Muscle of arm (tissue), 1 donor: ENCODE measurements at regions not wholly inside any gene's neighbourhood (a gene's known extent, or its start where the extent isn't known, plus 50 kb on each side); places are given as distances from the start of the nearest gene placed in this dataset.

ENCODE experiments used
- DNase-seq: peaks from one replicate; pipeline ENCODE4 v3.0.0-alpha.2; 2013

GRCh38 chr11:80519596-80520506, 1079.0 kb upstream of the TENM4 start:
- no peak for DNase-seq

DNA sequence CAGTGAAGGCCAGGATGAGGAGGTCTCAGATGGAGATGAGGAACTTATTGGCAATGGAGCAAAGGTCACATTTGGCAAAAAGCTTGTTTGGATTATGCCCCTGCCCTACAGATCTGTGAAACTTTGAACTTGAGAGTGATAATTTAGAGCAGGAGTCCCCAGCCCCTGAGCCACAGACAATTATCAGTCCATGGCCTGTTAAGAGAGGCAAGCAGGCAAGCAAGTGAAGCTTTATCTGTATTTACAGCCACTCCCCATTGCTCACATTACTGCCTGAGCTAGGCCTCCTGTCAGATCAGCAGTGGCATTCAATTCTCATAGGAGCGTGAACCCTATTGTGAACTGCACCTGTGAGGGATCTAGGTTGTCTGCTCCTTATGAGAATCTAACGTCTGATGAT, 1076.9 kb upstream of the TENM4 start:
- DNase-seq: no peak

DNA sequence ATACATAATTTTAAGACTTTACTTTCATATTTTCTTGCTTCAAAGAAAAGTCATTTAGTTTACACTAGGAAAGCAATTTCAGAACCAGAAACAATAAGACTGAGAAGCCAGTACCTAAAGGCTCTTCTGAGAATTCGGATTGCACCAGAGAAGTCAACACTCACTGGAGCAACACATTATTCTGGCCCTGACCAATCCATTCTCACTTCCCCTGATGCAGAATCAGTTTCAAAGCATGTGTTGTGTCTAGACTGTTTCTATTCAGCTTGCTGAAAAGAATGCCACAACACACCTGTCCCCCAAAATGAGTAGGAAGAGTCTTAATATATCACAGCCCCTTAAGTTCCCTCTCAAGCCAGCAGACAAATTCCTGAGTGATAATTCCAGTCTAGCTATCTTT, 1074.3 kb upstream of the TENM4 start:
- no peak for DNase-seq

DNA sequence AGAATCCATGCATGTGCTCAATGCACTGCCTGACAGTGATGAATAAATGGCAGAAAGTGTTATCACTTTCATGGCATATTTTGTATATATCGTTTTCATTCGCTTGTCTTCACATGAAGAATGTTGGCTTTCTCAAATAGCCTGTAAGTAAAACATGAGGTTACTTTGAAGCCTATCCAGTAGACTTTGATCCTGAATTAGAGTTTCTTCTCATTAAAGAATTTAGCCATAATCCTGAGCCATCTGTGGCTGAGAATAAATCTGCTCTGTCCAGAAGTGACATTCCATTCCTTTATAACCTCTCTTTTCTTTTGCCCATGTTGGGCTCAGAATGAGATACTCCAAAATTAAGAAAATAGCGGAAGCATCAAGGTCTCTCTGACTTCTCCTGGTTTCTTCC, 1071.7 kb upstream of the TENM4 start:
- DNase-seq: no peak

DNA sequence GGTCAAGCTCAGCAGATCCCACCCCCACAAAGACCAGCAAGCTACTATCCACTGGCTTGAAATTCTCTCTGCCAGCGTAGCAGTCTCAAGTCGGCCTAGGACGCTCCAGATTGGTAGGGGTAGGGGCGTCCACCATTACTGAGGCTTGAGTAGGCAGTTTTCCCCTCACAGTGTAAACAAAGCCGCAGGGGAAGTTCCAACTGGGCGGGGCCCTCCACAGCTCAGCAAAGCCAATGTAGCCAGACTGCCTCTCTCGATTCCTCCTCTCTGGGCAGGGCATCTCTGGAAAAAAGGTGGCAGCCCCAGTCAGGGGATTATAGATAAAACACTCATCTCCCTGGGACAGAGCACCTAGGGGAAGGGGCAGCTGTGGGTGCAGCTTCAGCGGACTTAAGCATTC, 1064.9 kb upstream of the TENM4 start:
- no peak for DNase-seq

DNA sequence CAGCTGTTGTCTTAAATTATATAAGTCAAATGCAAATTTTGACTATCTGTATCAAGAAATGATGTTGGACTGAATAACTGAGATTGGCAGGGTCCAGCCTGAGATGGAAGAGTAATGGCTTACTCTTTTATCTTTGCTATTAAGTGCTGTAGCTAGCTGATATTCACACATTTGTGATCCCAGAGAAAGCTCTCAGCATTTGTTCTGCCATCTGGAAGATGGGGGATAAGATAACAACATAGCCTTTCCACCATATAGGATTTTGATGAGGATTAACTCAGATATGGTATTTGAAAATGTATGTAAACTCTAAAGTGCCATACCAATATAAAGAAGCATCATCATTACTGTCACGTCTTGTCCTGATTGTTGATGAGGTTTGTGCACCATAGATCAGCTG, 1063.2 kb upstream of the TENM4 start:
- DNase-seq: no peak

GRCh38 chr11:80502511-80502910, 1061.7 kb upstream of the TENM4 start:
- no peak for DNase-seq

DNA sequence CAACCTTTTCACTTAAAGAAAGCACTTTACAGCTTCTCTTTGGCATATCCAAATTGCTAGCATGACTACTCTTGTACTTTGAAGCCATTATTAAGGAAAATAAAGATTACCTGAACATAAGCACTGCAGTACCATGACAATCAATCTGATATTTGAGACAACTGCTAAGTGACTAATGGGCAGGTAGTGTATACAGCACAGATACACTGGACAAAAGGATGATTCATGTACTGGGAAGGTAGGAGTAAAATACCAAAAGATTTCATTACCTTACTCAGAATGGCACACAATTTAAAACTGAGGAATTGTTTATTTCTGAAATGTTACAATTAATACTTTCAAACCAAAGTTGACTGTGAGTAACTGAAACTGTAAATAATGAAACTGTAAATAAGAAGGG, 1054.3 kb upstream of the TENM4 start:
- no peak for DNase-seq

GRCh38 chr11:80487952-80488351, 1047.1 kb upstream of the TENM4 start:
- DNase-seq: no peak

DNA sequence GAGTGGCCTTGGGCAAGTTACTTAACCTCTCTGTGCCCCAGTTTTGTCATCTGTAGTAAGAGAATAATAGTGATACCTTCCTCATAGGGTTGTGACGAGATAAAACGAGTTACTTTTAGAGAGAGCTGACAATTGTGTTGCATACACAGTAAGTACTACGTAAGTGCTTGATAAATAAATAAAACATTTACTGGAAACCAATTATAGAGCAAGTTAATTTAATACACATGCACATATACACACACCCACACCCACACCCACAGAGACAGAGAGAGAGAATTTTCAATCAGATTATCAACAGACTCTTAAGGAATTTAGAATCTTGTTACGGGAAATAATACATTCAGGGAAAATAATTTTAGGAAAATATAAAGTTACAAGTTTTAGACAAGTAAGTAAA, 1045.8 kb upstream of the TENM4 start:
- no peak for DNase-seq

DNA sequence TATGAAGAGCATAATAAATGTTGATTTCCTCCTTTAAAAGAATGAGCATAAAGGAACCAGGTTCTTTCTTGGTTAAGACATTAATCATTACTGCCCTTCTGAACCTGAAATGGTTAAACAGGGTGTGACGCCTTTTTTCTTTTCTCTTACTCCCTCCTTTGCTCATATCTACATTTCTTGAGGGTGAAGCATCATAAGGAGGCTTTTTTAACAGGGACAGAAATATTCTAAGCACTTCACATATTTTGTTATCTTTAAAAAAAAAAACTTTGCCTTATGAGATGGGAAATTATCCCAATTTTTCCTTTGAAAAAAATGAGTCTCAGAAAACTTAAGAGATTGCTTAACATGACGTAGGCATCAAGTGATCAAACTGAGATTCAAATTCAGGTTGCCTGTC, 1036.3 kb upstream of the TENM4 start:
- no peak for DNase-seq

DNA sequence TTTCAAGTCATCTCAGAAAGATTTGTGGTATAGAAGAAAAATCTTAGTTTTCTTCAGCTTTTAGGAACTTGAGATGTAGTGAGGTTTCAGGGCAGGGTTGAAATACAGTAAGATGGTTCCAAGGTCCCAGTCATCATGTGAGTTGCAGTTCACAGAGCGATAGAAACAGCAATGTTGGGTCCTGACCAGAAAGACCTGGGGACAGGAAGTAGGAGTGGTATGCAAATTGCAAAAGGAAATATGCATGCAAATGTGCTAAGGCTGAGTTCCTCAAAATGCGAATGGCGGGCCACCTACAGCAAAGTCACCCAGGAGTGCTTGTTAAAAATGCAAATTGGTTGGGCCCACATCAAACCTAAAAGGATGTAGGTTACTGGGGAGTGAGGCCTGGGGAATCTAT, 1032.7 kb upstream of the TENM4 start:
- no peak for DNase-seq

DNA sequence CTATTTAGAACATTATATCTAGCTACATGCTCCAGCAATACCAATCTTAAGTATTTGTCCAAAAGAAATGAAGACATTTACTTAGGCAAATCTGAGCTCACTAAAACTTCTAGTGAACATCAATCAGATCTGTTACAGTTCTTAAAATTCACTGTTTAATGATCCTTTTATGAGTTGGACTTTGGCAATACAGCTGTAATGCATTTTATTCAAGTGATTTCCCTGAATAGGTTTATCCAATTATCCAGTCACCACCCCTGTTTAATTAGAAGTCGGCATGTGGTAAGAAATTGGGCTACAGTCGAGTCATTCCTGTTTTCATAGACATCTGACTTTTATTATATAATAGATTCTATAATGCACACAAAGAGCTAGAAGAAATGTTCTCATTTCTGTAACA, 1029.0 kb upstream of the TENM4 start:
- no peak for DNase-seq

GRCh38 chr11:80466570-80466969, 1025.7 kb upstream of the TENM4 start:
- DNase-seq: no peak

- DNase-seq: no peak
These were observed 1021.4 kb upstream of the TENM4 start for GRCh38 chr11:80462211-80462610.

- no peak for DNase-seq
These were observed 1017.5 kb upstream of the TENM4 start for GRCh38 chr11:80458376-80458775.

DNA sequence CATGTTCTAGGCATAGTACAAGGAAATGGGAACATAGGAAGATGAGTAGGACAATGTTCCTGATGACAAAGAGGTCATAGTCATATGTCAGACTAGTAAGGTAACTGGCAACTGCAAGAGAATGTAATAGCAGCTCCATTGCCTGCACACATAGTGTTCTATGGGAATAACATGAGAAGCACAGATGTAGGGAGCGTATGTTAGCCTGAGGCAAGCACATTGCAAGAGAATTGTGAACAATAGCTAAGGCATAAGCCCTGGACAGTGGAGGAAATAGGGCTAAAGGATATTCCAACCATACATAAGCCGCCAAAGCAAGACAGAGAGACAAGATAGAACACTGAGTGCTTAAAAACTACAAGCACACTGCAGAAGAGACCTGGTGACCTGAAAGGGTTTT, 1017.0 kb upstream of the TENM4 start:
- DNase-seq: no peak

GRCh38 chr11:80455818-80456217, 1015.0 kb upstream of the TENM4 start:
- DNase-seq: no peak

DNA sequence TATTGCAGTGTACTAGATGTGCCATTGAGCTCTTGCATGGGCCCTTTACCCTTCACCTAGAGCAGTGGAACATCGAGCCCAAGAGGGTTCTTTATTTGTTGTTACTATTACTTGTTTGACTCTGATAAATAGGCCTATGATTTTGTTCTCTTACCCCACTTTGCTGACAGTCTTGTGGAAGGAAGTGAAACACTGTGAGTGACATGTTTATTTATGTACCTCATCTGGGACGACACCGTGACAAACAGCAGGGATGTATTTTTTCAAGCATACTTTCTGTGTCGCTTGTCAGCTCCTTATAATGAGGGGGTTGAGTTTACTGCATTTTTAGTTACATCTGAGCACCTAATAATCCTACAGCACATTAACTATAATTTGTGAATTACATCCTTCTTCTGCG, 1010.3 kb upstream of the TENM4 start:
- no peak for DNase-seq

DNA sequence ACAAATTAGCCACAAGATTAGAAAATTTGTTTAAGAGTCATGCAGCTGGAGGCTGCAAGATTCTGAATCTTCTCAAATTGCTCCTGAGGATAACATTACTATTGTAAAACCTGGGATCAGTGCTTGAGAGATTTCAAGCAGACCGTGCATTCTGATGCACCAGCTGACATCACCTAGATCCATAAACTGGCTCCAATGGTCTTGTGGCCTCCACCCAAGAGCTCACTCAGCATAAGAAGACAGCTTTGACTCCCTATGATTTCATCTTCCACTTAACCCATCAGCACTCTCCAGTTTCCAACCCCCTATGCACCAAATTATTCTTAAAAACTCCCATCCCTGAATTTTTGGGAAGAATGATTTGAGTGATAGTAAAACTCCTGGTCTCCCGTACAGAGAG, 1007.9 kb upstream of the TENM4 start:
- DNase-seq: no peak

DNA sequence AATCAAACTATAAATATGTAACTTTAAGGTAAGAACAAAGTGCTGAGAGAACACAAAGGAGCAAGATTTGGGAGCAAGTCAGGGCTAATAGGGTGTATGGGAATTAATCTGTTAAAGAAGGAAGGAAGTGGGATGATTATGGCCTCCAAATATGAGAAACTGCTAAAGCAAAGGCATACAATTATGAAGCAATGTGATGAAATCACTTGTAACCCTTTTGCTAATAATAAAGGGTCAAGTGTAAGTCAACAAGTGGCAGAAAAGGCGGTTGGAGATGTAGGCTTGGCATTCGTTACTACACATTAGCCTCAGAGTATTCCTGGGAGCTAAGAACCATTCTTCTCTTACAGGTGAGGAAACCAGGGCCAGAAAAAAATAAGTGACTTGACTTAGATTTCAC, 1002.3 kb upstream of the TENM4 start:
- DNase-seq: no peak

GRCh38 chr11:80441821-80442220, 1001.0 kb upstream of the TENM4 start:
- DNase-seq: no peak

DNA sequence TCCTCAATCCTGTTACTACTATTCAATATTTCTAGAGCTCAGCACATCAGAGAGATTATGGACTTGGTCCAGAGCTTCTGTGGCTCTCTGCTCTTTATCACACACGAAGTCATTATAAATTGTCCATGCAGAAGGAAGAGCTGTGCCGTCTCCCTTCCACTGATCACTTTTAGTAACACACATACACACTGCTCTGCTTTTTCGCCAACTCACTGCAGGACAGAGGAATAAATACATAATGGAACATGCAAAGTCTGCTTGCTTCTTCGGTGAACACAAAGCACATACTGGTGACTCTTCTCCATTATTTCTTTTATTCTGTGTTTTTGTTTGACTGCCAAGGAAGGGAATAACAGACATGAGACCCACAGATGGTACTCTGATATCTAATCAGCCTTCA, 1000.0 kb upstream of the TENM4 start:
- DNase-seq: no peak

DNA sequence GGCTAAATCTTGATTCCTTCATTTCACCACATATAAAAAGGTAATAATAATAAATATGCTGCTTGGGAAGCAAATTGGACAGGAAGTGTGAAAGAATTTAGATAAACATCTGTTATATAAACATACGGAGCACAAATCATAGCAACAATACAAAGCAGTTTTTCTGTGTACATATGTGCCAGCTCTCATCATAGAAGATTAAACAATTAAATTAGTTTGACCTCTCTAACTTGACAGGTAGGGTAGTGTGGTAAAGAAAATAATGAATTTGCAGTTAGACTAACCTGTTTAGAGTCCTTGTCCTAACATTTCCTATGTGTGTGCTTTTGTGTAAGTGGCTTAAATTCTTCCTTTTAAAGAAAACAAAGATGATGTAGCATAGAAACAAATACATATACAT, 995.7 kb upstream of the TENM4 start:
- no peak for DNase-seq
